K562 (cell line): ENCODE measurements at regions not wholly inside any gene's neighbourhood (a gene's known extent, or its start where the extent isn't known, plus 50 kb on each side); places are given as distances from the start of the nearest gene placed in this dataset.

Experiments
- ATAC-seq: fragments of 200-7000 bp; cut with Tn5 transposase; 3 replicates; pipeline ENCODE4 v1.9.1; 2020; ENCODE audit warnings: moderate library complexity
- BruUV-seq: library from RNA; stranded (reverse); fragments of 400-500 nt; replicated peaks from 2 replicates; lab custom pipeline; 2021; lab: Mats Ljungman, UMichigan
- CTCF ChIA-PET: fragments of 300-600 bp; formaldehyde crosslinking; extraction: SDS; loops from one replicate; lab custom pipeline; 2021; ENCODE audit warnings: low intra/inter-chr PET ratio; lab: Yijun Ruan, JAX
- POLR2A ChIA-PET: fragments of 300-600, 350-650 bp; sonication (Branson Sonifier 250); formaldehyde crosslinking; extraction: SDS; loops from one replicate; lab custom pipeline; 2021; ENCODE audit warnings: antibody characterized with exemption, inconsistent platforms; lab: Yijun Ruan, JAX
- DNase-seq, 4 experiments: peaks; one replicate each; pipeline versions ENCODE4 v3.0.0 to v3.0.0-alpha.2; 2011 to 2018; ENCODE audit warnings: low spot score in 3 of 4, mixed read lengths in 3 of 4; ENCODE audit errors: extremely low read depth in 1 of 4
- FAIRE-seq: peaks from 2 replicates; lab custom pipeline; 2011; peaks lifted over from hg19 to GRCh38; lab: Jason Lieb, UNC
- H2AFZ ChIP-seq: 2 replicates; pipeline ENCODE4 v1.6.0; 2011; ENCODE audit warnings: low read depth, low read length, control low read depth, inconsistent platforms
- H3K27ac ChIP-seq: fragments of 200-600 bp; 3 replicates; pipeline ENCODE4 v1.8.0; 2011; ENCODE audit warnings: low read depth, mild to moderate bottlenecking, control low read depth, inconsistent platforms, low read length, moderate library complexity, mixed read lengths; ENCODE audit errors: extremely low read depth
- H3K27me3 ChIP-seq, 2 experiments: fragments of 300-600 bp in 1 of 2; 2 replicates in 1 of 2; 3 replicates in 1 of 2; pipeline versions ENCODE4 v1.6.0 to v1.8.0; 2011; ENCODE audit warnings: inconsistent platforms in 2 of 2, low read length in 2 of 2, mild to moderate bottlenecking in 1 of 2, mixed read lengths in 1 of 2, moderate library complexity in 1 of 2; ENCODE audit not compliant: control insufficient read depth in 2 of 2, insufficient read depth in 2 of 2
- H3K36me3 ChIP-seq: fragments of 300-600 bp; 3 replicates; pipeline ENCODE4 v1.8.0; 2011; ENCODE audit warnings: mild to moderate bottlenecking, low read length, inconsistent platforms; ENCODE audit not compliant: control insufficient read depth, insufficient read depth
- H3K4me1 ChIP-seq, 2 experiments: fragments of 200-600 bp in 1 of 2; replicated peaks in 1 of 2; 2 replicates in 1 of 2; 3 replicates in 1 of 2; pipeline versions ENCODE4 v1.5.1 to v1.8.0; 2011; ENCODE audit warnings: inconsistent platforms in 2 of 2, low read length in 2 of 2, mild to moderate bottlenecking in 1 of 2, mixed read lengths in 1 of 2, moderate library complexity in 1 of 2; ENCODE audit not compliant: control insufficient read depth in 2 of 2, insufficient read depth in 2 of 2
- H3K4me2 ChIP-seq: 2 replicates; pipeline ENCODE4 v1.6.1; 2011; ENCODE audit warnings: low read length, control low read depth, inconsistent platforms, mixed read lengths; ENCODE audit not compliant: insufficient read depth
- H3K4me3 ChIP-seq: fragments of 200-600 bp; sonication (generic), shearing (Covaris generic); 2 replicates; pipeline ENCODE4 v1.5.1; 2016; ENCODE audit warnings: control low read depth, inconsistent platforms
- H3K79me2 ChIP-seq: fragments of 200-600 bp; 3 replicates; pipeline ENCODE4 v1.8.0; 2011; ENCODE audit warnings: low read length, inconsistent platforms; ENCODE audit not compliant: control insufficient read depth, insufficient read depth
- H3K9ac ChIP-seq, 2 experiments: 2 replicates each; pipeline versions ENCODE4 v1.6.0 to v1.6.1; 2011; ENCODE audit warnings: low read depth in 2 of 2, low read length in 2 of 2, control low read depth in 1 of 2, inconsistent platforms in 1 of 2, mild to moderate bottlenecking in 1 of 2, mixed read lengths in 1 of 2; ENCODE audit not compliant: insufficient read depth in 1 of 2
- H3K9me1 ChIP-seq: one replicate; pipeline ENCODE4 v1.6.0; 2011; ENCODE audit warnings: inconsistent platforms, mild to moderate bottlenecking, low read length, moderate library complexity; ENCODE audit not compliant: control insufficient read depth, insufficient read depth
- H3K9me3 ChIP-seq: replicated peaks from 2 replicates; pipeline ENCODE4 v1.5.1; 2011; ENCODE audit warnings: low read depth, low read length, inconsistent platforms; ENCODE audit not compliant: control insufficient read depth, insufficient read depth
- H4K20me1 ChIP-seq: replicated peaks from 2 replicates; pipeline ENCODE4 v1.6.1; 2011; ENCODE audit warnings: low read length, inconsistent platforms, mixed read lengths; ENCODE audit not compliant: control insufficient read depth, insufficient read depth
- MTA1 ChIP-seq: fragments of 450-650 bp; IDR thresholded peaks from 2 replicates; pipeline ENCODE4 v1.6.1; 2017; ENCODE audit warnings: borderline replicate concordance
- RAD21 ChIP-seq, 2 experiments: fragments of 250-450 bp in 1 of 2; fragments of 450-650 bp in 1 of 2; sonication (Bioruptor Pico) in 1 of 2; formaldehyde crosslinking in 1 of 2; IDR thresholded peaks in 1 of 2; conservative IDR thresholded peaks in 1 of 2; 2 replicates each; pipeline versions ENCODE4 v1.4.0 to v1.8.0; 2020 to 2022; ENCODE audit warnings: mild to moderate bottlenecking in 2 of 2, moderate library complexity in 1 of 2
- SNRNP70 ChIP-seq: fragments of 200-400 bp; formaldehyde crosslinking; optimal IDR thresholded peaks from 2 replicates; pipeline ENCODE3; 2017; ENCODE audit warnings: low read depth, low read length
- SPI1 ChIP-seq: IDR thresholded peaks from 2 replicates; pipeline ENCODE4 v1.6.1; 2011; ENCODE audit warnings: low read depth, low read length, control low read depth, borderline replicate concordance
- SRSF3 ChIP-seq: fragments of 200-400 bp; formaldehyde crosslinking; IDR thresholded peaks from 2 replicates; pipeline ENCODE4 v1.6.1; 2016; ENCODE audit warnings: mild to moderate bottlenecking, low read length, moderate library complexity; ENCODE audit not compliant: insufficient read depth
- TBP ChIP-seq: optimal IDR thresholded peaks from 2 replicates; pipeline ENCODE3; 2011; ENCODE audit warnings: low read depth, low read length, improper control_type of control experiment
- ZNF584 ChIP-seq: fragments of 200-800 bp; sonication (Bioruptor generic); IDR thresholded peaks from 2 replicates; pipeline ENCODE4 v1.6.1; 2016; ENCODE audit warnings: low read depth, mild to moderate bottlenecking, missing genetic modification characterization, missing compliant biosample characterization
- ZNF766 ChIP-seq: fragments of 200-800 bp; sonication (Bioruptor generic); conservative IDR thresholded peaks from 2 replicates; pipeline ENCODE4 v1.6.1; 2016; ENCODE audit warnings: missing genetic modification characterization, missing compliant biosample characterization
- WGBS: fragments of 100-300 bp; shearing (Covaris generic); methylation state at CpG from one replicate; pipeline ENCODE4 v1.1.6; 2016; ENCODE audit warnings: low coverage, mixed read lengths; ENCODE audit not compliant: insufficient coverage; ENCODE audit errors: missing lambda C conversion rate; 5-methylcytosine and 5-hydroxymethylcytosine counted together
- in situ Hi-C: fragments of 300-500 bp; cut with MboI; formaldehyde crosslinking; loops from 4 replicates; pipeline ENCODE4 v1.15.0; 2018; ENCODE audit warnings: inconsistent platforms, mixed read lengths
- intact Hi-C: fragments of 100-400 bp; cut with micrococcal nuclease; formaldehyde crosslinking; loops from 2 replicates; pipeline ENCODE4 v1.14.2; 2022
- TF ChIP-seq, protein P1 (sequence below), 3 experiments: IDR thresholded peaks in 2 of 3; conservative IDR thresholded peaks in 1 of 3; 2 replicates each; pipeline ENCODE4 v1.5.1; 2011 to 2012; ENCODE audit warnings: low read length in 3 of 3, mild to moderate bottlenecking in 3 of 3, control low read depth in 2 of 3, improper control_type of control experiment in 1 of 3, inconsistent platforms in 1 of 3, low read depth in 1 of 3, mixed read lengths in 1 of 3, moderate library complexity in 1 of 3; ENCODE audit not compliant: insufficient read depth in 2 of 3
- TF ChIP-seq, protein P2 (sequence below): fragments of 450-650 bp; IDR thresholded peaks from 2 replicates; pipeline ENCODE4 v1.7.0; 2016; ENCODE audit warnings: borderline replicate concordance
- TF ChIP-seq, protein P3 (sequence below): fragments of 200-800 bp; sonication (Bioruptor generic); IDR thresholded peaks from 2 replicates; pipeline ENCODE4 v1.6.1; 2017; ENCODE audit warnings: missing genetic modification characterization, missing compliant biosample characterization

DNA sequence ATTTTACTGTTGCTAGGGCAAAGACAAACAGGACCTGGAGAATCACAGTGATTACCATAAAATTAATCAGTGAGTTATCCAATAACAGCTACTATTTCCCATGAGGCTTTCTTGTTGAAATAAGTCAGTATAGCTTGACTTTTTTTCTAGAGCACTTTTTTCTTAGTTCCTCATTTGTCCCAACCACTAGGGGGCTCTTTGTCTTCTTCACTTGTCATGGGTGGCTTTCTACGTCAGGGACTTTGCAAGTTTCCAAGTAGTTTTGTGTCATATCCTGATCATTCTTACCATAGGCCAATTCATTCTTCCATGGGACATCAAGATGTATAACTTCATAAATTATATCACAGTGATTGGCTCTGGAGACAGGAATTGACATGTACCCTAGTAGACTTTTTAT, 1019.6 kb upstream of the PIK3C3 start:
- no peaks in the 10 kb centered on the region for H3K79me2 ChIP-seq
- POLR2A ChIA-PET = interaction anchor here (0.6 kb wide), 1 partner anchor 765 kb away, joined by 3 read pairs; no protein-coding TSS in a partner anchor
- H3K36me3 ChIP-seq = no peaks in the 10 kb centered on the region
- H3K4me3 ChIP-seq = no peak overlapping the region
- no peaks in the 10 kb centered on the region for H3K27me3 ChIP-seq
- H3K4me2 ChIP-seq = no peak overlapping the region
- H3K4me1 ChIP-seq = no peaks in the 10 kb centered on the region
- TF ChIP-seq SNRNP70 = no peak
- TF ChIP-seq, protein P1, sequence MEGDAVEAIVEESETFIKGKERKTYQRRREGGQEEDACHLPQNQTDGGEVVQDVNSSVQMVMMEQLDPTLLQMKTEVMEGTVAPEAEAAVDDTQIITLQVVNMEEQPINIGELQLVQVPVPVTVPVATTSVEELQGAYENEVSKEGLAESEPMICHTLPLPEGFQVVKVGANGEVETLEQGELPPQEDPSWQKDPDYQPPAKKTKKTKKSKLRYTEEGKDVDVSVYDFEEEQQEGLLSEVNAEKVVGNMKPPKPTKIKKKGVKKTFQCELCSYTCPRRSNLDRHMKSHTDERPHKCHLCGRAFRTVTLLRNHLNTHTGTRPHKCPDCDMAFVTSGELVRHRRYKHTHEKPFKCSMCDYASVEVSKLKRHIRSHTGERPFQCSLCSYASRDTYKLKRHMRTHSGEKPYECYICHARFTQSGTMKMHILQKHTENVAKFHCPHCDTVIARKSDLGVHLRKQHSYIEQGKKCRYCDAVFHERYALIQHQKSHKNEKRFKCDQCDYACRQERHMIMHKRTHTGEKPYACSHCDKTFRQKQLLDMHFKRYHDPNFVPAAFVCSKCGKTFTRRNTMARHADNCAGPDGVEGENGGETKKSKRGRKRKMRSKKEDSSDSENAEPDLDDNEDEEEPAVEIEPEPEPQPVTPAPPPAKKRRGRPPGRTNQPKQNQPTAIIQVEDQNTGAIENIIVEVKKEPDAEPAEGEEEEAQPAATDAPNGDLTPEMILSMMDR (IDR thresholded peaks at IDR 0.05 in 2 of 3, conservative IDR thresholded peaks at IDR 0.05 in 1 of 3; ENCODE audit: insufficient read depth in 2 of 3, low read depth in 1 of 3, low read length in 3 of 3) = 0 out of 6 replicates have a peak, but pooled peaks of 1 of the 3 experiments have one; percentile 25
- TF ChIP-seq RAD21 (CRISPR knock-in tag; conservative IDR thresholded peaks at IDR 0.05 in 1 of 2, IDR thresholded peaks at IDR 0.05 in 1 of 2) = peak in 1 of 2 experiments; percentile 23; a peak in 1 of 4 replicates
- 6% methylated on average over 1 of the region's 1 CpG for WGBS
- no peak overlapping the region for H3K9ac ChIP-seq
- no peak overlapping the region for H2AFZ ChIP-seq
- in situ Hi-C loops = no loop called here
- BruUV-seq = no TSS peak
- DNase-seq (peak; percentile 7 to 28 (median 9)), FAIRE-seq (no peak), ATAC-seq (no peak)
- CTCF ChIA-PET = no interaction called here
- intact Hi-C loops = no loop called here
- H3K9me1 ChIP-seq = no peaks in the 10 kb centered on the region
- H4K20me1 ChIP-seq = no peaks in the 10 kb centered on the region
- no peaks in the 10 kb centered on the region for H3K9me3 ChIP-seq
- H3K27ac ChIP-seq = no peak overlapping the region

DNA sequence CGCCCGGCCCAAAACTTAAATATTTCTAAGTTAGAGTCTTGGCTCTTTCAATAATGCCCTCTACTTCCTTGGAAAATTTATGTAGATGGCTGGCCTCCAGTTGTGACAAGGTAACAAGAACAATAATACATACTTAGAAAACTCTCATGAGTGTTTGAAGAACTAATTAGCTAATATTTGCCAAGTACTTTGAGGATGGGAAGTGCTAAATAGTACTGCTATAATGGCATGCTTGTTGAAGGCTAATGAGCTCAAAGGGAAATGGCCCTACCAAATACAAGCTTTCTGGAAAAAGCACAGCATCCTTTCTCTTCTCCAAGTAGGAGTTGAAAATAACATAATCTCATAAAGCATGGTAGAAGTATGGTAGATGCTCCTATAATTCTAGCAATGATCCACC, 1022.2 kb upstream of the PIK3C3 start:
- FAIRE-seq (no peak), DNase-seq (no peak), ATAC-seq (no peak)
- H3K9ac ChIP-seq = no peak overlapping the region
- intact Hi-C loops (no loop called here), in situ Hi-C loops (no loop called here)
- H3K79me2 ChIP-seq = no peaks in the 10 kb centered on the region
- WGBS = 10% methylated on average over 2 of the region's 2 CpGs
- no peaks in the 10 kb centered on the region for H3K27me3 ChIP-seq
- H3K27ac ChIP-seq = no peak overlapping the region
- no peaks in the 10 kb centered on the region for H4K20me1 ChIP-seq
- CTCF ChIA-PET = no interaction called here
- no peak overlapping the region for H3K4me2 ChIP-seq
- no peaks in the 10 kb centered on the region for H3K4me1 ChIP-seq
- no peak overlapping the region for H2AFZ ChIP-seq
- POLR2A ChIA-PET = no interaction called here
- H3K4me3 ChIP-seq = no peak overlapping the region
- no peaks in the 10 kb centered on the region for H3K9me1 ChIP-seq
- H3K36me3 ChIP-seq = no peaks in the 10 kb centered on the region
- H3K9me3 ChIP-seq = no peaks in the 10 kb centered on the region
- no TSS peak for BruUV-seq
- TF ChIP-seq ZNF584 (CRISPR knock-in tag) (no peak), SPI1 (no peak), SRSF3 (no peak), ZNF766 (CRISPR knock-in tag) (no peak), MTA1 (no peak), TBP (no peak)
- TF ChIP-seq, protein P2, sequence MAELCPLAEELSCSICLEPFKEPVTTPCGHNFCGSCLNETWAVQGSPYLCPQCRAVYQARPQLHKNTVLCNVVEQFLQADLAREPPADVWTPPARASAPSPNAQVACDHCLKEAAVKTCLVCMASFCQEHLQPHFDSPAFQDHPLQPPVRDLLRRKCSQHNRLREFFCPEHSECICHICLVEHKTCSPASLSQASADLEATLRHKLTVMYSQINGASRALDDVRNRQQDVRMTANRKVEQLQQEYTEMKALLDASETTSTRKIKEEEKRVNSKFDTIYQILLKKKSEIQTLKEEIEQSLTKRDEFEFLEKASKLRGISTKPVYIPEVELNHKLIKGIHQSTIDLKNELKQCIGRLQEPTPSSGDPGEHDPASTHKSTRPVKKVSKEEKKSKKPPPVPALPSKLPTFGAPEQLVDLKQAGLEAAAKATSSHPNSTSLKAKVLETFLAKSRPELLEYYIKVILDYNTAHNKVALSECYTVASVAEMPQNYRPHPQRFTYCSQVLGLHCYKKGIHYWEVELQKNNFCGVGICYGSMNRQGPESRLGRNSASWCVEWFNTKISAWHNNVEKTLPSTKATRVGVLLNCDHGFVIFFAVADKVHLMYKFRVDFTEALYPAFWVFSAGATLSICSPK = no peak
- TF ChIP-seq, protein P3, sequence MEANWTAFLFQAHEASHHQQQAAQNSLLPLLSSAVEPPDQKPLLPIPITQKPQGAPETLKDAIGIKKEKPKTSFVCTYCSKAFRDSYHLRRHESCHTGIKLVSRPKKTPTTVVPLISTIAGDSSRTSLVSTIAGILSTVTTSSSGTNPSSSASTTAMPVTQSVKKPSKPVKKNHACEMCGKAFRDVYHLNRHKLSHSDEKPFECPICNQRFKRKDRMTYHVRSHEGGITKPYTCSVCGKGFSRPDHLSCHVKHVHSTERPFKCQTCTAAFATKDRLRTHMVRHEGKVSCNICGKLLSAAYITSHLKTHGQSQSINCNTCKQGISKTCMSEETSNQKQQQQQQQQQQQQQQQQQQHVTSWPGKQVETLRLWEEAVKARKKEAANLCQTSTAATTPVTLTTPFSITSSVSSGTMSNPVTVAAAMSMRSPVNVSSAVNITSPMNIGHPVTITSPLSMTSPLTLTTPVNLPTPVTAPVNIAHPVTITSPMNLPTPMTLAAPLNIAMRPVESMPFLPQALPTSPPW (CRISPR knock-in tag) = no peak
